ENCODE measurements at regions not wholly inside any gene's neighbourhood (a gene's known extent, or its start where the extent isn't known, plus 50 kb on each side); places are given as distances from the start of the nearest gene placed in this dataset.

DNA sequence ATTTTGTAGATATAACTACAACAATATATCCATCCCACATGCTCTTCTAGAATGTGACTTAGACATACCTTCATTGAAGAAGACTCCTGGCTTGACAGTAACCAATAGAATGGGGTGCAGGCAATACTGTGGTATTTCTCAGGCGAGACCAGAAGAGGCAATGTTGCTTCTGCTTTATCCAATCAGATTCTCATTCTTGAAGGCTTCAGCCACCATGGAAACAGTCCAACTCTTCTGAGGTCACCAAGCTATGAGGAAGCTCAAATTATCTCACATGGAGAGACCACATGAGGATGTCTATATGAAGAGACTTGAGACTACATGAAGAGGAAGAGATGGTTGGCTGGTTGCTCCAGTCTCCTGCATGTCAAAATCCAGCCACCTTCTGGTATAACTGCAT lies 469.9 kb downstream of the PCDH10 start:
- TF ChIP-seq YY1 (IDR thresholded peaks at IDR 0.05; ENCODE audit: insufficient read depth, insufficient read length): no peak
- no peak for TF ChIP-seq SUZ12 (IDR thresholded peaks at IDR 0.05; ENCODE audit: extremely low read depth, insufficient read depth, insufficient read length)
- no peak for TF ChIP-seq ZNF274 (IDR thresholded peaks at IDR 0.05; ENCODE audit: low read depth, low read length)
